GM21529 (cell line): ENCODE measurements at regions not wholly inside any gene's neighbourhood (a gene's known extent, or its start where the extent isn't known, plus 50 kb on each side); places are given as distances from the start of the nearest gene placed in this dataset.
"Not testable (repeated sequence)": the region's sequence is repeated elsewhere in the genome, so short reads cannot be mapped to it uniquely, and the experiment has no call there.

ENCODE experiments used
- ATAC-seq: cut with Tn5 transposase; IDR thresholded peaks from one replicate; pipeline ENCODE4 v1.9.1; 2021; ENCODE audit not compliant: unreplicated experiment

DNA sequence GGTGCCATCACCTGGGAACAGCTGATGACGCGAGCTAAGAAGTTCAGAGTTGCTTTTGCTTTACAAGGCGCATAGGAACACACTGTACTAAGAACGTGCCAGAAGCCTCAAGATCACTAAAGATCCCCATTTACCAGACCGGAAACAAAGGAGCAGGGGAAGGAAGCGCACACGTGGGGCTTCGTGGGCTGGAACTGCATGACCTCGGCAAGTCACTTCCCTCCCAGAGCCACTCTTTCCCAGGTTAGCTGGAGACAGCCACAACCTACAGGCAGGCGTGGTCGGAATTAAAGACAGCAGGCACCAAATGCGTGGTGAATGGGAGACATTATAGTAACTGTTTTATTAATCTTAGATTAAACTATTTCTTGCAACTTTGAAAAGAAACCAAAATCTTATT, 154.9 kb upstream of the IQSEC1 start:
- not testable (repeated sequence) for ATAC-seq

GRCh38 chr3:13227315-13228165, 154.3 kb upstream of the IQSEC1 start:
- no peak for ATAC-seq

DNA sequence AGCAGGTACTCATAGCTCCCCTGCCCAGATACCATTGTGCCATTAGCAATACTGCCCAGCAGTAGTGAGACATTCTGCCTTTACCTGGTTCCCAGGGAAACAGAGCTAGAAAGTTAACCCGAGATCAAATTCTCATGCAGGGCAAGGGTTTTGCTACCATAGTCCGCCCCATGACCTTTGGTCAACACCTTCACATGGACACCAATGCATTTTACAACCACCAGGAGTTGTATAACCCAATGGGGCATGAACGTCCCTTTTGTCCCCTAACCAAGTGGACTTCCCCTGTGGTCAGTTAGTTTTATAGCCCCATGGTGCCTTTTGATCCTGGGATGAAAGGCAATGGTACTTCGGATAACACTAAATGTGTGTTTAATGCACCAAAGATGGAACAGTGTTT, 151.7 kb upstream of the IQSEC1 start:
- ATAC-seq, result no peak

DNA sequence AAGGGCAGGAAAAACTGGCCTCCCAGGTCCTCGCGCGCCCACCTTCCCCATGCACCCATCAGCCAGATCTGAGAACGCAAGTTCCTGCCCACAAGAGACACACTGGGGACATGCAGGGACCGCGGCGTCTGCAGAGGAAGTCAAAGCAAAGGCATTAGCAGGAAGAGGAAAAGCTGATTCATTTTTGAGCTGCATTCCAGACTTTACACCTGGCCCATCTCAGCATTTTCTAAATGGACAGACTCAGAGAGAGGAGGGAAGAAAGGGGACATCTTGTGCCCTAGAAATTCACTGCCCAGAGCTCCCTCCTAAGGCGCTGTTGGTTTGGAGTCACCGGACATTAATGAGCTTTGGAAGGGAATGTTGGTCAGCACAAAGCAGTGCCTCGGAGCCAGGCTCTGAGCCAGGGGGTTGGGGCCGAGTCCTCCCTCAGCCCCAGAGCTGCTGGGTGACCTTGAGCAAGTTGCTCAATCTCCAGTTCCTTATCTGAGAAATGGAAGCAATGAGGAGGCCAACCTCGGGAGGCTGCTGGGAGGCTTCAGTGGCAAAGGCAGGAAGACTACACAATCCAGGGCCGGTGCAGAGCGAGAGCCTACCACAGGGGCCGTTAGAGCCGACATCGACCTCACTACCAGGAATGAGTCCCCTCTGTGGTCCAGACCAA, 150.5 kb upstream of the IQSEC1 start:
- ATAC-seq, result no peak

DNA sequence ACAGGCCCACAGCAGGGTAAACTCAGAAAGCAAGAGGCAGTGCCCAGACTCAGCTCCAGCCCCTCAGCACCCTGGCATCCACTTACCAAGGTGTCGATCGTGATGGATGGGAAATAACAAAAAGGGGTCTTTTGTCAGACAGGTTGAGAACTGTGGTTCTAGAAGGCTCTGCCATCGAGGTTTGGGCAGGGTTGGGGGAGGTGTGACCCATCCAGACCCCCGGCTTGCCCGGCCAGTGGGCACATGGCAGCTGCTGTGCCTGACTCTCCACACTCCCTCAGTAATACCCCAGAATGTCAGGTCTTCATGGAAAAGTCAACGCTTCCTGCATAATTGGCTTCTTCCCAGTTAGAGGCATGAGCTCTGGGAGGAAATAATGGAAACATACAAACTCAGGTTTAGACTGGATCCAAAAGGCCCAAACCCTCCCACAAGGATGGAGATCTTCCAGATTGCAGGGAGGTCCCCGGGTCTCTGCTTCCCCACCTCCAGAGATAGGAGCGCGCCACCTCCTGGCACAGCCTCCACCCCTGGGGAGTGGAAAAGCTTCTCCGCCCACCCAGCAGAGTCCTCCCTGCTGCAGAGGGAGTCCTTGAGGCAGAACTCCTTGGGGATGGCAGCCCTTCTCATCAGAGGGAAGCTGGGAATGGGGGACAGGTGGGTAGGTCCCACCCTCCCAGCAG, 149.8 kb upstream of the IQSEC1 start:
- ATAC-seq, result no peak

DNA sequence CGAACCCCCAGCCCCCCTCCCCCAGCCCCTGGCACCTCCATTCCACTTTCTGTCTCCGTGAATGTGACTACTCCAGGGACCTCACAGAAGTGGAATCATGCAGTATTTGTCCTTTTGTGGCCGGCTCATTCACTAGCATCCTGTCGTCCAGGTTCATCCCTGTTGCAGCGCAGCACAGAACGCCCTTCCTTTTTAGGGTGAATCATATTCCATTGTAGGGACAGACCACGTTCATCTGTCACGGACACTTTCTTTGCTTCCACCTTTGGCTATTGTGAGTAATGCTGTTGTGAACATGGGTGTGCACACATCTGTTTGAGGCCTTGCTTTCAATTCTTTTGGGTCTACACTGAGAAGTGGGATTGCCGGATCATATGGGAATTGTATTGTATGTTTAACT, 148.9 kb upstream of the IQSEC1 start:
- no peak for ATAC-seq

DNA sequence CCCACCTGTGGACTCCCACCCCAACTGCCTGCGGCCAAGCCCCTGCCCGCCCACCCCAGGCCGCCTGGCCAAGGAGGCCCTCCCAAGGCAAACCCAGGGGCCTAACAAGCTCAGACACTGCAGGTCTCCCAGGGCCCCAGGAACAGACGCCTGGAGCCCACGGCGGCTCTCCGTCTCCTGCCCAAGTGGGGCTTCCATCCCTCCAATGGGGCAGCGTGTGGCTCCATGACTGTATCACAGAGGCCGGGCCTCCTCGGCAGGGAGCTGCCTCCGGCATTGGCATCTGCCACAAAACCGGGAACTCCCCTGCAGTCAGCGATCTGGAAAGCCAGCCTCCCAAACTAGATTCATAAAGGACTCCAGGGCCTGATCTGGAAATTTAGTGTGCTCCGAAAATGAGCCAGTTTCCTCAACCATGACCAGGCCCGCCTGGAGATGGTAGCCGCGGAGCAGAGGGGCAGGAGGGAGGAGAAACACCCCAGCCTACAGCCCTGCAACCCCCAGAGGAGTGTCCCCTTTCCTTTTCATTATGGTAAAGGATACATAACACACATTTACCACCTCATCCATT, 148.3 kb upstream of the IQSEC1 start:
- ATAC-seq, result no peak

DNA sequence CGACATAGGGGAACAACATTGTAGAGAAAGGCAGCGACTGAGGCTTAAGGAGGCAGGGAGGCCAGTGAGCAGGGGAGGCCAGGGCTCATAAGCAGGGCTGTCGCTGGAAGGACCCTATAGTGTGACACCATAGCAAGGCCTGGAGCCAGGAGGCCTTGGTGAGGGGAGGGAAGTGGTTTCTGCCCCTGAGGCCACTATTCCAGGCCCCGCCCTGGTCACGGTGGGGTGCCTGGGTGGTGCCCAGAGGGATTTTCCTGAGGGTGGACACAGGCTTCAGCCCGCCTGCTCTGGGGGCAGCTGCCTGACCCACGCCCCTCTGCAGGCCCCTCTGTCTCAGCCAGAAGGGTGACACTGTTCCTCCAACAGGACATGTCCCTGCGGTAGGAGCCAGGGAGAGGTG, 147.8 kb upstream of the IQSEC1 start:
- no peak for ATAC-seq

- ATAC-seq, result no peak
These were observed 146.7 kb upstream of the IQSEC1 start for GRCh38 chr3:13219902-13220296.

- no peak for ATAC-seq
These were observed 146.1 kb upstream of the IQSEC1 start for GRCh38 chr3:13219077-13219901.

- no peak for ATAC-seq
These were observed 145.3 kb upstream of the IQSEC1 start for GRCh38 chr3:13218541-13218908.

- no peak for ATAC-seq
These were observed 144.7 kb upstream of the IQSEC1 start for GRCh38 chr3:13217736-13218540.

DNA sequence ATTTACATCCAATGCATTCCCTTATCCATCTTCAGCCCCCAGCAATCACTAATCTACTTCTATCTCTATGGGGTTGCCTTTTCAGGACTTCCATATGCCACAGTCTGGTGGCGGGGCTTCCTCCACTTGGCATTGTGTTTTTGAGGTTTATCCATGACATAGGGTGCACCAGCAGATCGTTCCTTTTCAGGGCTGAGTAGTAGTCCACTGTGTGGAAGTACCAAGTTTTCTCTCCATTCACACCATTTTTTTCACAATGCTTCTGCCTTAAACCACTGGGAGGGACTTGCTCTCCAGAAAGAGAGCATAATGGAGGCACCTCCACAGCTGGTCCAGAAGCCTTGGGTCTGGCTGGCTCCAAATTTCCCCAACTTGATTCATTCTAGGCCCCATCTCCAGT, 144.0 kb upstream of the IQSEC1 start:
- ATAC-seq, result no peak

GRCh38 chr3:13215940-13216546, 142.8 kb upstream of the IQSEC1 start:
- no peak for ATAC-seq

- ATAC-seq, result no peak
These were observed 141.7 kb upstream of the IQSEC1 start for GRCh38 chr3:13214847-13215472.

DNA sequence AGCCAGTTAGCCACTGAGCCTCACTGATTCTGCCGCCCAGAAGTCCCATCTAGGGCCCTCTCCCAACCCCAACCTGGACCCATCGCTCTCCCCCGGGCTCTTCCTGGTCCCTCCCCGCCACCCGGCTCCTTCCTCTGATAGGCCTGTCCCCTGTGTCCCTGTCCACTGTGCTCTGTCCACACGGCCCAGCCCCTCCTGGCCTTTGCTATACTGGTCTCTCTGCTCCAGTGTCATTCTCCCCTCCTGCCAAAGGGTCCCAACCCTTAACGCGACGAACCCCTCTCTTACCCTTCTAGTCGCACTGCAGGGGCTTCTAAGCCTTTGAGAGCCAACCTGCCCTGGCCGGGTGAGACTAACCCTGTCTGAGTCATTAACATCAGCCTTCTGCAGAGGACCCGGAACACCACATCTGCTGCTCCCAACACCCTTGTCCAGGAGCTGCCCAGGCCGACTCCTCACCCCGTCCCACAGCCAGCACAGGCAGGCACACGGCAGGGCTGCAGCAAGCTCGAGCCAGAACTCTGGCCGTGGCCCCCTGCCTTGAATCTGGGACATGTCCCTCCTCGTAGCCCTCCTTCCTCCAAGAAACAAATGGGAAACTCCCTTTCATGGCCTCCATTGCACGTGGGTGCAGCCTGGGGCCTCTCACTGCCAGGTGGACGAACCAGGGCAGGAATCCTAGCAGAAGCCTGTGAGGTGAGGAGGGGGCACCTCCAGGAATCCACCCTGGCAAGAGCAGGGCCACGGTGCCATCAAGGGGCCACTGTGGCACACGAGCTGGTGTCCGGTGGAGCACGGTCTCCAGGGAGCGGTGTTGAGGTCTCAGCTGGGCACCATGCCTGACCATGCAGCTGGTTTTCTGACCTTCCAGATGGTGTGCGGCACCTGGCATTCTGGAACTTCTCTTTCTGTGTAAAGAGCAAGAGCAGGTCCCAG, 140.9 kb upstream of the IQSEC1 start:
- no peak for ATAC-seq

GRCh38 chr3:13213490-13213889, 140.3 kb upstream of the IQSEC1 start:
- ATAC-seq, result no peak

DNA sequence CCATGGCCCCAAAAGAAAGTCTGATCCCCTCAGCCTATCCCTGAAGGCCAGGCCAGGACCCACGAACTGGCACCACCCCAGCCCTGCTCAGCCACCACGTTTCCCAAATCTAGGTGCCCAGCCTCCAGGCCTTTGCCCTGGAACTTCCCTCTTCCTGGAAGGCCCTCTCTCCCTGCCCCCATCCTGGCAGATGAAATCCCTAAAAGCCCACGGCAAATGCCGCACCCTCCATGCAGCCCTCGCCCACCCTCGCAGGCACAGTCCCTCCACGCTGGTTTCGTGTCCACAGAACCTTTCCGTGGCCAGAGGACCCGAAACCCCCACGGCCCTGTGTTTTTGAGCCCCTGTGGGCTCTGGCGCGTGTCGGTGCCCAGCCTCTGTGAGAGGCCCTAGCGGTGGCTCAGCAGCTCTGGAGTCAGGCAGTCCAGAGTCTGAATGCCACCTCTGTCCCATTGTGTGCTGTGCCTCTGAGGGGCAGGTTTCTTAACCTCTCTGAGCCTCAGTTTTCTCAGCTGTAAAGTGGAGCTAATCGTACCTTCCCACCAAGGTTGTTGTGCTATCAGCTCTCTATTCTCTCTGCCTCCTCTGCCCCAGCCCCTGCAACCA, 138.5 kb upstream of the IQSEC1 start:
- no peak for ATAC-seq
